Islet of Langerhans (tissue), 1 donor: ENCODE measurements at regions not wholly inside any gene's neighbourhood (a gene's known extent, or its start where the extent isn't known, plus 50 kb on each side); places are given as distances from the start of the nearest gene placed in this dataset.
A peak's percentile ranks its signal among the peaks of the same experiment; 100 is the strongest.

Experiments used
- FAIRE-seq: peaks from one replicate; lab custom pipeline; 2011; peaks lifted over from hg19 to GRCh38; lab: Jason Lieb, UNC

DNA sequence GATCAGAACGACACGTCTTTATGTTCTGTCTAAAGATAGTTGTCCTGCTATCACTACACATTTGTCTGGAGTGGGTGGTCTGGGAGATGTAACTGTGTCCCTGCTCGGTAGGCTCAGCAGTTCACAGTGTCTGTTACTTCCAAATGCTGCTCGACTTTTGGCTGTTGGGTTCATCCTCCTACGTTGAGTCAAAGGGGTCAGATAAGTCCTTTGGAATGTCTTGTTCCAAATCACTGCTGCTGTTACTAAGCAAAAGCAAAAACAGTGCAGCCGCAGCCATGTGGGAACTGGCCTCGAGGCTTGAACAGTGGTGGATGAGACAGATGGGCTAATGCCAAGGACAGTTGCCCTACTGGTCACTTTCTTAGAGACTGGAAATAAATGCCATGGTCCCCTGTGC lies 272.2 kb upstream of the MAP3K7 start:
- no peak for FAIRE-seq

DNA sequence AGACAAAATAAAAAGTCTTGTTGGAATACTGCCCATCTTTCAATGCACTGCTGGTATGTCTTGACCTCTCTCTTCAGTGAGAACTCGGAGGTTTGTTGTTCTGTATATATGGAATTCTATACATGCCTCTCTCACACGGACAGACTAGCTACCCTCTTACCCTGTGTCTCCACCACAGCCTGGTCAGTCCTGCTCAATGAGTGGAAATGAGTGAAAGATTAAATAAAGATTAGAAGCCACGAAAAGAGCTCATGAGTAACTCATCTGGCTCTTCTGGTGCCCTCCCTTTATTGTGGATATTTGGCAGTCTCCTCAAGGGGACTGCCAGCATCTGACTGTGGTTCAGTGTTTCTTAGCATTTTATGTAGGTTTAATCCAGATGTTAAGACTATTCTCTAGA lies 262.8 kb upstream of the MAP3K7 start:
- FAIRE-seq, result no peak

DNA sequence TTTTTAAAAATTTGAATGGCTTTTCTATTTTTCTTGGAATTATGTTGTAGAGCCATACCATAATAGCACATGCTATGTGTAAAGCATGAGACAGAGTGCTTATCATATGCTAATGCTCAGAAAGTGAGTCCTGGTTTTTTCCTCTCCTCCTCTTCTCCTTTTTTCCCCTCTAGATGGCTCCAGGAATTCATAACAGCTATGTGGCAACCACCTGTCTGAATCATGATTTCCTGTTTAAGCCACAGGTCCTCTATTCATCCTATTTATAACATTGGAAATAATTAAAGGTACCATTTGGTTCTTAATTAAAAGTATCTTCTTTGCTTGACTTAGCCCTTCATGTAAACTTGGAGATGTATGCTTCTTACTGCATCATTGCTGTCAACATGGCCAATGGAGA lies 260.0 kb upstream of the MAP3K7 start:
- no peak for FAIRE-seq

DNA sequence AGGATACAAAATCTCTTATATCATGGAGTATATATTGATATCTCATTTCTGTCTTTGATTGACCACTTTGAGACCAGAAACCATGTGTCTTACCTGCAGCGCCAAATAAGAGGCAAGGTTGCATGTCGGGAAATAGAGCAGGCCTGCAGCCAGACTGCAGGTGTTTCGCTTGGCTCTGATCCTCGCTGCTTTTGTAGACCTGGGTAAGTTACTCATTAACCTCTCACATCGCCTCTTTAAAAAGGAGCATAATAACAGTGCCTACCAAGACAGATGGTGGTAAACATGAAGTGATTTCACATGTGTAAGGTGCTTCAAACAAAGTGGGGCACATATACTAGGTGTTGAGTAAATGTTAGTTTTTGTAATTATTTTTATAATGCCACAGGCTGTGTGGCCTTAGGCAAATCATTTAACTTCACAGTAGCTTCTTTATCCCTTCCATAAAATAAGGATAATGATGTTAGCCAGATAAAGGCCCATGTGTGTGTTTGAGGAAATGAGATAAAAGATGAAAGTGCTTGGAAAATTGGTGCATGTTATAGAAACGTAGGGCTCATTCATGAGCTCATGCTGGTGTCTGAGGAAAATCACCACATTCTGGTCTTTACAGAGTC lies 248.8 kb upstream of the MAP3K7 start:
- peak; percentile 94 for FAIRE-seq

DNA sequence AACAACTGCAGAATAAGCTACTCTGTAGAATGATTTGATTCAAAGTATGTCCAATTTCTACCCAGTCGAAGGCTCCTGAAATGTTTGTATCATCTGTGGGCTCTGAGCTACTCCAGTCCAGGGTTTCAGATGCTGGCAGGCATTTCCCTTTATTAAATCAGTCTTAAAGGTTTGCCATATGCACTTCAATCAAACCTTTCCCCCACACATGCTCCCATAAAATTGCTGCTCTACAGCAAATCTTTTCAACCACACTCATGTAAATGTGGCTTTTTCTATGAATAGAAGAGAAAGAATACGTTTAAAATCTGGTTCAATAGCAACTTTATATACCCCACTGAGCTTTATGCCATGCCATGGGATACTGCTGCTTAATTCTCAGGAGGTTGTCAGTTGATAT lies 242.4 kb upstream of the MAP3K7 start:
- no peak for FAIRE-seq

DNA sequence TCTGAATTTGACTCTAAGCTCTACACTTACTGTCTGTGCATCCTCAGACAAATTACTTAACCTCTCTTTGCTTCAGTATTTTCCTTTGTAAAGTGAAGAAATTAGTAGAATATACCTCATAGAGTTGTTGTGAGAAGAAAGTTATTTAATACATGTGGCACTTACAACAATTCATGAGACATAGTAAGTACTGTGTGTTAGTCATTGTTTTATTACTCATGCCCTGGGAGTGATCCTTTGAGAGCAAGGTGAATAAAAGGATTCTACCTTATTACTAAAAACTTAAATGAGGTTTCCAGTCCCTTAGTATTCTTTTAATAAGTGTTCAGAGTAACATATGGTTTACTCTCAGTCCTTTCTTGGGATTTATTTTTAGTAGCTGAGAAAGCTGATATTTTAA lies 233.6 kb upstream of the MAP3K7 start:
- FAIRE-seq, result no peak

DNA sequence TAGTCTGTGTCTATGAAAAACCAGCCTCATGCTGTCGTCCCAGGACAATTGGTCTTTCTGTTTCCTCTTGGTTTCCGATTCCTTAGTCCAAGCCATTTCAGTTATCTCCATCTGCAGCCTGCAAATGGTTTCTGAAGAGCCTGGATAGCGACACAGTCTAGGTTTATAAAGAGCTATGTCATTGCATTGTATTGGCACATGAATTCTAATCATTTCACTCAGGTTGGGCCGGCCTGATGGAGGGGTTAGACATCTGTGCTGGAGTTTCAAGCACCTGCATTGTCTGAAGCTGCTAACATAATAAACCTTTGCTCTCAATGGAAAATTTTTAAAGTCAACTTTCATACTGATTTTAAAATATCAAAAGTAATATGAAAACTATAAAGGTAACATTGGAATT lies 232.6 kb upstream of the MAP3K7 start:
- no peak for FAIRE-seq

DNA sequence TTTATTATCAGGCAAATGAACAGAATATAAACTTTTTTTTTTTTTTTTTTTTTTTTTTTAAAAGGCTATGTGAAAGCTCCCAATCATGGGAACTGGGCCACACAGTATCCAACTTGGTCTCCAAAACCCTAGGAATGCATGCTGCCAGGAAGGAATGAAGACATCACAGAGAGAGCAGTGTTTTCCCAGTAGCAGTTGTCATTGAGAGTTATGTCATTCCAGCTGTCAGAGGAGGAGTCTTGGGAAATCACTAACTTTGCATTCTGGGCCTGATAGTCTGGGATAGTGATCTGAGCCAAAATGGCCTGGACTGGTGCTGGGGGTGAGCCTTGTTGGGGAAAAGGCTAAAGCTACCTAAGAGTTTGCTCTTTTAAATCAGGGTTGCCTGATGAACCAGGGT lies 231.3 kb upstream of the MAP3K7 start:
- no peak for FAIRE-seq

DNA sequence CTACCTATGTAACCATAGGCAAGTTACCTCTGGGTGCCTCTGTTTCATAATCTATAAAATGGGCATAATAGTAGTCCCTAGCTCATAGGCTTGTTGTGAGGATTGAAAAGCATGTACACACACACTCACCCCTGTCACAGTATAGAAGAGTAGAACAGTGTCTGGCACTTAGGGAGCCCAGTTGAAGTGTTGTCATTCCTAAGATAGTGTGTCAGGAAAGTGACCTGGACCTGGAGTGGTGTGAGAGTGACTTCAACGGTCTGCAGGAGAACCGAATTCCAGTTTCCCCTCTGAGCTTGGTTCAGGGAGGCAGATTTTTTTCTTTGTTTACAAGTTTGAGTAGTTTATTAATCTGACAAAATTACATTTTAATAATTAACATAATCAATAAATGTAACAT lies 229.9 kb upstream of the MAP3K7 start:
- no peak for FAIRE-seq

DNA sequence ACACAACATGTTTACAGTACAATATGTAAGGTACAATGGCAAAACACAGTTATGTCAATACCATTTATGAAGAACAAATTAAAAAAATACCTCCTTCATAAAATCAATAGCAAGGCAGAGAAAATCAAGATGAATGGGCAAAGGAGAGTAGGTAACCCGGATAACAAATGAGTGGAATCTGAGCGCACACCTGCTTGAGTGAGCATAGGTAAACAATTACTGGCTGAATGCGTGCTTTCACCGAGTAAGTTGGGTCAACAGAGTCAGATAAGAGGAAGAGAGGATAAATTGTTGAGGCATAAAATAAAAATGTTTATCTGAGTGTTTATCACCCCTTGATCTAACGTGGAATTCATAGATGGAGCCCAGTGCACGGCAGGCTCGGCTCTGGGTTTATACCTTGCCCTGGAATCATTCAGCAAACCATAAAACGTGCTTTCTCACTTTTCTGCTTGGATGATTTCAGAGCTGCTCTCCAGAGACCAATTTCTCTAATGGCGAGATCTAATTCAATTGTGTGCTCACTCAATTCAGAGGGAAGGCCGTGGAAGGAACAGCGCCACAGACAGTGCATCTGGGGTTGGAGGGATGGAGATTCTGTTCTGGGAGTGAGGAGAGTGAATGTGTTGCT lies 224.8 kb upstream of the MAP3K7 start:
- FAIRE-seq, result peak; percentile 97

DNA sequence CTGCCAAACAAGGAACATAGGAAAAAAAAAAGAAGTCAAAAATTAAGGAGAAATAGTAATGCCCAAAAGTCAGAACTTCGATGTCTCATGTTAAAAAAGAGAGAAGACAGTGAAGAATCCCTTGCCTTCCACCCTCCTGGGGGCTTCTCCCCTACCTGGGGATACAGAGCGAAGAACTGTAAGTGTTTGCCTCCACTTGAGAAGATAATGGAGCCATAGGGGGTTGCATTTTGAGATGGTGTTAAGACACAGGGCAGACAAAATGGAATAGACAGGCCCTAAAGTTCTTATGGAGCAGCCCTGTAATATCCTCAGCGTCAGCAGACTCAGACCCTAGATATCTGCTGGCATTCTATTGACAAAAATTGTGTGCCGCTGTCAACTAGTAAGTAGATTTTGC lies 222.2 kb upstream of the MAP3K7 start:
- FAIRE-seq, result no peak

DNA sequence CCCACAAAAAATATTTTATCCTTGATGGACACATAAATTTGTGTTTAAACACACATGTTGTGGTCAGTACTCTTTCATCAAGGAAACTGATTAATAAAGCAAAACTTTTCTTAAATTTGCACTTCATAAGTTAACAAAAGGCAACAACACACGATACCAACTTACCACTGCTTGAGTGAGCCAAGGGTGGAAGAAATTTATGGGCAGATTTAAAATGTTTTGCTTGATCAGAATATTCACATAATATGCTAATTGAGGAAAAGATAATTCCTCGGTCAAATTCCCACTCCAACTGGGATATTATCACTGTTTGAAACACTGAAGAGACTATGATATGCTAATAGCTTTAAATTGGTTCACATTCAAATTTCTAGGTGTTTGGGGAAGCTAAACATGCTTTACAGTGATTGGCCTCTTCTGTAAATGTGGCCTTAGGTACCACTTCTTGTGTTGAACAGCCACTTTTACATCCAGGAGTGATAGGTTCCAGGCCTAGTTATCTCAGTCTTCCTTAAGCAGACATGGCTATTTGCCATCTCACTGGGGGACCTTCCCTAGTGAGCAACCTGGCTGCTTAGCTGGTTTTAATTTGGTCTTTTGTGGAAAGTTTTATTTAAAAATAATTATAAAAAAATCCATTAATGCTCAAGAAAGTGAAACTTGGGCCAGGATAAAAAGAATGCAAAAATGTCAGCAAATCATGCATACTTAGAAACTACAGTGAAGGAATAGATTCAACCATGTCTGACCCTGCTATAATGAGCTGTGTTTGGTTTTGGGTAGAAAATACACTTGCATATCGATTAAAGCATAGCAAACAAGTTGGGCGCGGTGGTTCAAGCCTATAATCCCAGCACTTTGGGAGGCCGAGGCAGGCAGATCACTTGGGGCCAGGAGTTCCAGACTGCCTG lies 221.2 kb upstream of the MAP3K7 start:
- no peak for FAIRE-seq

DNA sequence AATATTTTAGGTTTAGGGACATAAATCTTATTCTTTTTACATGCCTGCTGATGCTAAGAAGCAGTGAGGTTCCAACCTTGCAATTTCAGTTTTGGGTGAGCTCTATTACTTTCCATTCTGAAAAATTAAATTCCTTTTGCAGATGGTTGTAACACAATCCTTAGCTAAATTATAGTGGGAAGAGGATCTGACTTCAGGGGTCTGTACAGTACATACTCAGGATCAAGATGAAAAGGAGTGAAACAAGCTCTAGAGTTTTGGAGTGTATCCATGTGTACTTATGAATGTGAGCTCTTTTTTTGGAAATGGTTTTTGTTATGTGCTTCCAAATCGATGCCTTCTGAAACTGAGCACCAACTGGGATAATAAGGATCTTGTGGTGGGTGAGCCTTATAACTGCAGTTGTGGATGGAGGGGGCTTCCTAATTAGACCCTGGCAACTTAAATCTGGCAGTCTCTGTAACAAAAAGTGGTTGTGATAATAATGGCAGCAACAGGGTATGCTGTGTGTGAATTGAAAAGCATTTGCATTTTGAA lies 218.8 kb upstream of the MAP3K7 start:
- no peak for FAIRE-seq

DNA sequence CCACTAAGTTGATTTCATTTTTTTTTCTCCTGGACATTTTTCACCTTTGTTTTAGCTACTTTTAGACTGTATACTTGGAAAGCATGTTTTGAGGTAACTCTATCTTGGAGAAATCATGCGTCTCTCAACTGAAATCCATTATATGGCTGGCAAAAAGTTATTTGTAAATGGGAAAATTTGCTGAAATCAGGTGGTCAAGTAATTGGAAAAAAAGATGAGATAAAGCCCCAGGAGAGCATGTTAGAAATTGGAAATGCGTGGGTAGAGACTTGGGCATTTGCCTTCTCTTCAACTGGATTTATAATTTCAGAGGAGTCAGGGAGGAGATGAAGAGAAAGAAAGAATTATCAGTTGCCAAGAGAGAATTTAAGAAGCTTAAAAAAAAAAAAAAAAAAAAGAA lies 217.1 kb upstream of the MAP3K7 start:
- FAIRE-seq, result no peak

DNA sequence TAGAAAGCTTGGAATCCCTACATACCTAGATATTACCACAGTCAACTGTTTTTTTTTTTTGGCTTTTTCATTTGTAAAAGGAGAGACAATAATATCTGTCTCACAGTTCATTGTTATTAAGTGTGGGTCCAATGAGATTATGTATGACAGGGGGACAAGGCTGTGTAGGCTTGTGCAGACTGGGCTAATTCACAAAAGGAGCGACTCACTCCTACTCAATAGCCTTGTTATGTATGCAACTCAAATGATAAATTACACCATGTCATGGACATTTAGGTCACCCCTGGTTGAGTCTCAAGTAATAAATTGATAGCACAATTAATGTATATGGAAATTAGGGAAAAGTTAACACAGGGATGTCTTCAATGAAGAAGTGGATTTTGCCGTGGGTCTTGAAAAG lies 208.2 kb upstream of the MAP3K7 start:
- no peak for FAIRE-seq

DNA sequence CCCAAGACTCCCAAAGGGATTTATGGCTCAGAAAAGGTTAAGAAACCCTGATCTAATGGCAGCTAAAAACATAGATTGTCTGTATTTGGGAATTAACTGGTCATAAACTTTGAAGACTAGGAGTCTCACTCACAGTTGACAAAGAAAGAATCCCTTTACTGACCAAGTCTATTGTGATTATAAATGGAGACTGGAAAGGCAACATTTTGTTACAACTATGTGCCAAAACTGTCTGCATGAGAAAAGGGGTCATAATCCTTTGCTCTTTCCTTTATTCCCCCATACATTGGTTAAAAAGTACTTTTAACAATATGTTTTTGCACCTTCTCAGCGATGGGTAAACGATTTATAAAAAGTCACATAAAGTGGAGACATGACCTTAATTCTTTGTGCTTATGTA lies 206.9 kb upstream of the MAP3K7 start:
- no peak for FAIRE-seq

DNA sequence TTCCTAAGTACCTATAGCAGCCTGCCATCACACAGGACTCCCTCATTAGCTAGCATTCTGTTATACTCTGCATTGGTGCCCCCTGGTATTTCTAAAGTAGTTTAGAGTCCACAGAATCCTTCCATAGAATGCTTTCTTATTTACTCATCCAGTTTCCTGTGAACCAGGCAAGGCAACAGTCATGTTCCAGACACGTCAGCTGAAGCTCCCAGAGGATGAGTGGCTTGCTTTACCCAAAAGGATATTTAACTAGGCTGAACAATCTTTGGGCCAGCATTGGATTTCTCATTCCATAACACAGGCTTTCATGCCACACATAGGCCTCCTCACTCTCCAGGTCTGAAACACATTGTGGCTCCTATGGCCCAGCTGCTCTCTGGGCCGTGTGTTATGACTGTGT lies 203.8 kb upstream of the MAP3K7 start:
- no peak for FAIRE-seq

DNA sequence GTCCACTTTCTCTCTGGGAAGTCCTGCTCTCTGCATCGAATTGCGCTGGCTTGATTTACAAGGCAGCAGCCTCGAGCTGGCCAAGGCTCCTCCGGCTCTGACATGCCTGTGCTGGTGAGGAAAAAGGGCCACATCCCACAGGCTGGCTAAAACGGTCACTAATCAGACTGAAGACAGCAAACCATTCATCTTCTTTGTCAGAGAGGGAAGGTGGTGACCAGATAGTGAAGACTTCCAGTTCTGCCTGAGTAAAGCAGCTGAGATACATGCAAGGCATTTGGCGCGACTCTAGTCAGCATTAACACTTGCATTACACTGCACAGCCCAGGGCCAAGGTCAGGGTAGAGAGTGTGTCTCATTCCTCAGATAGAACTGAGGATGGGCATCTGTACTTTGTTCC lies 203.2 kb upstream of the MAP3K7 start:
- FAIRE-seq, result no peak

DNA sequence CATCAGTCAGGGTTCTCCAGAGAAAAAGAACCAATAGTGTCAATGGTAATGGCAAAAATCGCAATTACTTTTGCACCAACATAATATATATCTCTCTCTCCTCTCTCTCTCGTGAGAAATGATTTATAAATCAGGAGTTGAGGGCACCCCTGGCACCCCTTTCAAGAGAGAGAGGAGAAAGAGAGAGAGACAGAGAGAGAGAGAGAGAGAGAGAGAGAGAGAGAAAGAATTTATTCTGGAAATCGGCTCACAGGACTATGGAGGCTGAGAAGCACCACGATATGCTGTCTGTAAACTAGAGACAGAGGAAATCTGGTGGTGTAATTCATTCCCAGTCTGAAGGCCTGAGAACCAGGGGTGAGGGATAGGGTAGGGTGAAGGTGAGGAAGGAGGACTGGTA lies 201.9 kb upstream of the MAP3K7 start:
- no peak for FAIRE-seq

DNA sequence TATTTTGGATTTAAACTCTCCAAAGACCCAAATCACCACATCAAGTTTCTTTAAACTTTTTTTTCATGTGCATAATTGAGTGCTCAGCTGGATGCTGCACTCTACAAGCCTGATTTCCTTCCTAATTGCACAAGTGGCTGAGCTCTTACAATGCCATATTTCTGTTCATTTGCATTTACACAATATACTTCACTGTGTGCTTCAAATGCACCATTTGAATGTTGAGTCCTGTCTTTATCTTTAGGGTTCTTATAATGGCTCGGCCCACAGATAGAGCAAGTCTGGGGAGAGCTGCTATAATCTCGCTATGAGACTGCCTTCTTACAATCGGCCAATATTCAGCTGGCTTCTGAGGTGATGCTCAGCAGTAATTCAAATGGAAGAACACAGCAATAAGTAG lies 200.6 kb upstream of the MAP3K7 start:
- no peak for FAIRE-seq

DNA sequence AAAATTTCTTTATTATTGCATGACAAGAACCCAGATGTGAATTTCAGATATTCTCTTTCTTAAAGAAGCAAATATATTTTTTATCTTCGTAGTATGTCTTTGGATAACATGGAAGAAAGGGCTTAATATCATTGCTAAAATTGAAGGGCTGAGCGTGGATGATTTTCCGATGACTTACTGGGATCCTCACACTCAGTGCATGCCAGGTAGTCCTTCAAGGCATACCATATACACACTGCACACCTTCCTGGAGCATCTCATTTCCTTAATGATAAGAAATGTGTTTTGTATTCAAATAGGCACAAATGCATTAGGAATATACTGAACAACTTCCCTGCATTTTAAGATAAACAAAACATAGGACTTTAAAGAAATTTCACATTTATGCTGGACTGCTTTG lies 193.9 kb upstream of the MAP3K7 start:
- no peak for FAIRE-seq

DNA sequence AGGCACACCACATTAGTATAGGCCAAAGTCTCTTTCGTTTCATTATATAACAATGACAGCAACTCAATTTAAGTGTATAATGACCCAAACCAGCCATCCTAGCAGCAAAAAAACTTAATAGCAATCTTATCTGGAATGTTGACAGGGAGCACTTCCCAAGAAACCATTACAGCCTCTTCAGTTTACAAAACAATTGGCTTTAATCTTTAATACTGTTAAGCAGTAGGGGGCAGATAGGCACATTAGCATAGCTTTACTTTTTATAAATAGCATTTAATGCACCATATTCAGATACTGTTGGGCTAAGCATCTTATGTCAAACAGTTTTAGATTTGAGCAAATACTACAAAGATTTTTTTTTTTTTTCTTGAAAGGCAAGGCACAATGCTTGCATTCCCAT lies 193.3 kb upstream of the MAP3K7 start:
- no peak for FAIRE-seq

DNA sequence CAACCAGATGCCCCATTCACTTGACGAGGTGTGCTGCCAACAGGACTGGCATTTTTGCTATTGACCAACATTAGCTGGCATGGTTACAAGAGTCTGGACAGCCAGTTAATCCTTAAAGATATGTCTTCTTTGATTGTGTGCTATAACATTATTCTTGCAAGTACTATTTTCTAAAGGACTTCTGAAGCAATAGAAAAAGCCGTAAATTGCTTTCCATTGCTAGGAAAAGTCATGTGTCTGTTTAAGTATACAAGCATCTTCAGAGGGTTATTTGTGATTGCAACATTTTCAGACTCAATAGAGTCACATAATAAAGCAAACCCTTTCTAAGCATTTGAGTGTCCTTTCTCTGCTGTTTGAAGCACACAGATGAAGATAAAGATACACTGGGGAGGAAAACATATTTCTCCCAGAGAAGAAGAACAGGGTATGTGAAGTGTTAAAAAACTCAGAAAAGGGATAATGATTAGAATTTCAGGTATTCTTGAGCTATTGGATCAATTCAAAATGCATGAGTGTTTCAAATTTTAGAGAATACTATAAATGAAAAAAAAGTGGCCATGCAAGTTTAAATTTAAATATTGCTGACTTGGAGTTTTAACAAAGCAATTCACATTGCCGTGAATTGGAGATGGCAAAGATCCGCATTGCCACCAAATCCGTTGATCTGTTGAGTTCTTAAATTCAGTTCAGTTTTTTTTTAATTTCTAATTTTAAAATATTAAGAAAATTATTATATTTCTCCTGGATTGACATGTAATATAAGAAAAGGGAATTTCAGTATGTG lies 191.7 kb upstream of the MAP3K7 start:
- no peak for FAIRE-seq
